OCI-LY1 (cell line): ENCODE measurements at regions not wholly inside any gene's neighbourhood (a gene's known extent, or its start where the extent isn't known, plus 50 kb on each side); places are given as distances from the start of the nearest gene placed in this dataset.

Experiments
- EZH2 ChIP-seq: fragments of 200-600 bp; sonication (generic), shearing (Covaris generic); IDR thresholded peaks from 2 replicates; pipeline ENCODE4 v1.8.0; 2017; ENCODE audit warnings: borderline replicate concordance, mixed run types, mild to moderate bottlenecking, antibody characterized with exemption, low read length, moderate library complexity, mixed read lengths
- TF ChIP-seq, protein P1 (sequence below): fragments of 200-600 bp; sonication (generic), shearing (Covaris generic); IDR thresholded peaks from 2 replicates; pipeline ENCODE4 v1.5.1; 2017; ENCODE audit warnings: mild to moderate bottlenecking, antibody characterized with exemption, low read length, moderate library complexity, mixed read lengths

DNA sequence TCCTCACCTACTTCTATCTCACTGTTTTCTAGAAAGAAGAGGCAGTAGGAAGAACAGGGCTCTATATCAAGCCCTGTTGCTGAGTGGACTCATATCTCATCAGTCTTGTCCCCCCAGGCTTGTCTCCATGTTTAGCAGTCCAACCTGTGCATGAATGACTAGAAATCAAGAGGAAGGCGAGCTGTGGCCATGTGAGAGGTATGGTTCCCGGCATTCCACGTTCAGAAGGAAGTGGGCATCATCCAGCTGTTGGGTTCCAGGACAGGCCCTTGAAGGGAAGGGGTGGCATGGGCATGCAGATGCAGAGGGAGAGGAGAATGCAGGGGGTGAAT lies 176.6 kb downstream of the MRPL14 start:
- TF ChIP-seq, protein P1, sequence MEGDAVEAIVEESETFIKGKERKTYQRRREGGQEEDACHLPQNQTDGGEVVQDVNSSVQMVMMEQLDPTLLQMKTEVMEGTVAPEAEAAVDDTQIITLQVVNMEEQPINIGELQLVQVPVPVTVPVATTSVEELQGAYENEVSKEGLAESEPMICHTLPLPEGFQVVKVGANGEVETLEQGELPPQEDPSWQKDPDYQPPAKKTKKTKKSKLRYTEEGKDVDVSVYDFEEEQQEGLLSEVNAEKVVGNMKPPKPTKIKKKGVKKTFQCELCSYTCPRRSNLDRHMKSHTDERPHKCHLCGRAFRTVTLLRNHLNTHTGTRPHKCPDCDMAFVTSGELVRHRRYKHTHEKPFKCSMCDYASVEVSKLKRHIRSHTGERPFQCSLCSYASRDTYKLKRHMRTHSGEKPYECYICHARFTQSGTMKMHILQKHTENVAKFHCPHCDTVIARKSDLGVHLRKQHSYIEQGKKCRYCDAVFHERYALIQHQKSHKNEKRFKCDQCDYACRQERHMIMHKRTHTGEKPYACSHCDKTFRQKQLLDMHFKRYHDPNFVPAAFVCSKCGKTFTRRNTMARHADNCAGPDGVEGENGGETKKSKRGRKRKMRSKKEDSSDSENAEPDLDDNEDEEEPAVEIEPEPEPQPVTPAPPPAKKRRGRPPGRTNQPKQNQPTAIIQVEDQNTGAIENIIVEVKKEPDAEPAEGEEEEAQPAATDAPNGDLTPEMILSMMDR = no peak
- TF ChIP-seq EZH2 = no peak
